HL-60 (cell line): ENCODE measurements at regions not wholly inside any gene's neighbourhood (a gene's known extent, or its start where the extent isn't known, plus 50 kb on each side); places are given as distances from the start of the nearest gene placed in this dataset.

ENCODE experiments used
- GABPA ChIP-seq: IDR thresholded peaks from 2 replicates; pipeline ENCODE4 v1.6.1; 2012; ENCODE audit warnings: low read depth
- POLR2AphosphoS5 ChIP-seq: IDR thresholded peaks from 2 replicates; pipeline ENCODE4 v1.6.1; 2012; ENCODE audit warnings: low read depth
- SPI1 ChIP-seq: IDR thresholded peaks from 2 replicates; pipeline ENCODE4 v1.6.1; 2012; ENCODE audit warnings: low read depth, mild to moderate bottlenecking, borderline replicate concordance
- TF ChIP-seq, protein P1 (sequence below): IDR thresholded peaks from 2 replicates; pipeline ENCODE4 v1.6.1; 2012; ENCODE audit warnings: low read depth; ENCODE audit not compliant: insufficient replicate concordance
- TF ChIP-seq, protein P2 (sequence below): IDR thresholded peaks from one replicate; pipeline ENCODE4 v1.5.1; 2011; ENCODE audit warnings: low read length, control low read depth, inconsistent platforms; ENCODE audit not compliant: insufficient read depth

DNA sequence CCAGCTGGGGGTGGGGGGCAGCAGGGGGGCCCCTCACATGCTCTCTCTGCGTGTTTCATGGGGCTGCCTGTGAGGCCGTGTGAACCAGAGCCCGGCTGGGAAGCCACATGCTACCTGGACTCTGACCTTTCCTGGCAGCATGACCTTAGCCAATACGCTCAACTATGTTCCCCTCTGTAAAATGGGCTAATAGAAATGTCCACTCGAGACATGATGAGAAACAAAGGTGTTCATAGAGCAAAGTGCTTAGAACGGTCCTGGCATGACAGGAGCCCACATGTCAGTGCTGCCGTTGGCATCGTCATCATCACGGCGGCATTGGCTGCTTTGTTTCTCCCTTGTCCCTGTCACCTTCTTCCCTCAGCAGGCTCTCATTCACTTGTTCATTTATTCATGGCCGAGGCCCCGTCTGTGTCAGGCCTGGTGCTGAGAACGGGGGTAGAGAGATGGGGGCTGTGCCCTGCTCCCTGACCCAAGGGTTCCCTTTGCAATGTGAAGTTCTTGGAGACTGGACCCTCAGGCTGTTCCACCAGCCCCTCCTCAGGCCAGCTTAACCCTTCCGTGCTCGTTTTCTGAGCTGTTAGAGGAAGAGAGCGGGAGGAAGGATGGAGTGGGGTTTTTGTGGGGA lies 291.4 kb downstream of the SEC14L1 start:
- TF ChIP-seq, protein P1, sequence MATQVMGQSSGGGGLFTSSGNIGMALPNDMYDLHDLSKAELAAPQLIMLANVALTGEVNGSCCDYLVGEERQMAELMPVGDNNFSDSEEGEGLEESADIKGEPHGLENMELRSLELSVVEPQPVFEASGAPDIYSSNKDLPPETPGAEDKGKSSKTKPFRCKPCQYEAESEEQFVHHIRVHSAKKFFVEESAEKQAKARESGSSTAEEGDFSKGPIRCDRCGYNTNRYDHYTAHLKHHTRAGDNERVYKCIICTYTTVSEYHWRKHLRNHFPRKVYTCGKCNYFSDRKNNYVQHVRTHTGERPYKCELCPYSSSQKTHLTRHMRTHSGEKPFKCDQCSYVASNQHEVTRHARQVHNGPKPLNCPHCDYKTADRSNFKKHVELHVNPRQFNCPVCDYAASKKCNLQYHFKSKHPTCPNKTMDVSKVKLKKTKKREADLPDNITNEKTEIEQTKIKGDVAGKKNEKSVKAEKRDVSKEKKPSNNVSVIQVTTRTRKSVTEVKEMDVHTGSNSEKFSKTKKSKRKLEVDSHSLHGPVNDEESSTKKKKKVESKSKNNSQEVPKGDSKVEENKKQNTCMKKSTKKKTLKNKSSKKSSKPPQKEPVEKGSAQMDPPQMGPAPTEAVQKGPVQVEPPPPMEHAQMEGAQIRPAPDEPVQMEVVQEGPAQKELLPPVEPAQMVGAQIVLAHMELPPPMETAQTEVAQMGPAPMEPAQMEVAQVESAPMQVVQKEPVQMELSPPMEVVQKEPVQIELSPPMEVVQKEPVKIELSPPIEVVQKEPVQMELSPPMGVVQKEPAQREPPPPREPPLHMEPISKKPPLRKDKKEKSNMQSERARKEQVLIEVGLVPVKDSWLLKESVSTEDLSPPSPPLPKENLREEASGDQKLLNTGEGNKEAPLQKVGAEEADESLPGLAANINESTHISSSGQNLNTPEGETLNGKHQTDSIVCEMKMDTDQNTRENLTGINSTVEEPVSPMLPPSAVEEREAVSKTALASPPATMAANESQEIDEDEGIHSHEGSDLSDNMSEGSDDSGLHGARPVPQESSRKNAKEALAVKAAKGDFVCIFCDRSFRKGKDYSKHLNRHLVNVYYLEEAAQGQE = no peak
- TF ChIP-seq, protein P2, sequence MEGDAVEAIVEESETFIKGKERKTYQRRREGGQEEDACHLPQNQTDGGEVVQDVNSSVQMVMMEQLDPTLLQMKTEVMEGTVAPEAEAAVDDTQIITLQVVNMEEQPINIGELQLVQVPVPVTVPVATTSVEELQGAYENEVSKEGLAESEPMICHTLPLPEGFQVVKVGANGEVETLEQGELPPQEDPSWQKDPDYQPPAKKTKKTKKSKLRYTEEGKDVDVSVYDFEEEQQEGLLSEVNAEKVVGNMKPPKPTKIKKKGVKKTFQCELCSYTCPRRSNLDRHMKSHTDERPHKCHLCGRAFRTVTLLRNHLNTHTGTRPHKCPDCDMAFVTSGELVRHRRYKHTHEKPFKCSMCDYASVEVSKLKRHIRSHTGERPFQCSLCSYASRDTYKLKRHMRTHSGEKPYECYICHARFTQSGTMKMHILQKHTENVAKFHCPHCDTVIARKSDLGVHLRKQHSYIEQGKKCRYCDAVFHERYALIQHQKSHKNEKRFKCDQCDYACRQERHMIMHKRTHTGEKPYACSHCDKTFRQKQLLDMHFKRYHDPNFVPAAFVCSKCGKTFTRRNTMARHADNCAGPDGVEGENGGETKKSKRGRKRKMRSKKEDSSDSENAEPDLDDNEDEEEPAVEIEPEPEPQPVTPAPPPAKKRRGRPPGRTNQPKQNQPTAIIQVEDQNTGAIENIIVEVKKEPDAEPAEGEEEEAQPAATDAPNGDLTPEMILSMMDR = no peak
- TF ChIP-seq POLR2AphosphoS5 (no peak), SPI1 (no peak), GABPA (no peak)
